ENCODE measurements at regions not wholly inside any gene's neighbourhood (a gene's known extent, or its start where the extent isn't known, plus 50 kb on each side); places are given as distances from the start of the nearest gene placed in this dataset.

GRCh38 chr2:181146171-181146570, 165.8 kb downstream of the UBE2E3 start:
- TF ChIP-seq POLR2A (IDR thresholded peaks at IDR 0.05) (no peak), CTCF (IDR thresholded peaks at IDR 0.05) (no peak), POLR2AphosphoS5 (IDR thresholded peaks at IDR 0.05) (no peak)
